Muscle layer of duodenum (tissue), 2 donors: ENCODE measurements at regions not wholly inside any gene's neighbourhood (a gene's known extent, or its start where the extent isn't known, plus 50 kb on each side); places are given as distances from the start of the nearest gene placed in this dataset.

ENCODE experiments used
- H3K27ac ChIP-seq: one replicate; pipeline ENCODE4 v1.7.0; 2013; ENCODE audit warnings: mild to moderate bottlenecking, low read length
- H3K27me3 ChIP-seq: one replicate; pipeline ENCODE4 v1.7.0; 2013; ENCODE audit warnings: low read depth, mild to moderate bottlenecking, control low read depth, low read length
- H3K36me3 ChIP-seq, 2 donors: one replicate each; pipeline ENCODE4 v1.7.0; 2013; ENCODE audit warnings: low read length in 2 of 2, control low read depth in 1 of 2, mild to moderate bottlenecking in 1 of 2; ENCODE audit not compliant: insufficient read depth in 2 of 2, control insufficient read depth in 1 of 2
- H3K4me1 ChIP-seq, 2 donors: one replicate each; pipeline ENCODE4 v1.7.0; 2013; ENCODE audit warnings: low read length in 2 of 2, mild to moderate bottlenecking in 2 of 2, control low read depth in 1 of 2, moderate library complexity in 1 of 2; ENCODE audit not compliant: insufficient read depth in 2 of 2, control insufficient read depth in 1 of 2
- H3K4me3 ChIP-seq, 2 donors: one replicate each; pipeline ENCODE4 v1.7.0; 2013; ENCODE audit warnings: low read length in 2 of 2, low read depth in 1 of 2, mild to moderate bottlenecking in 1 of 2
- H3K9me3 ChIP-seq, 2 donors: one replicate each; pipeline ENCODE4 v1.7.0; 2013; ENCODE audit warnings: low read length in 2 of 2, control low read depth in 1 of 2, mild to moderate bottlenecking in 1 of 2; ENCODE audit not compliant: control insufficient read depth in 1 of 2
- donor health status: healthy.

DNA sequence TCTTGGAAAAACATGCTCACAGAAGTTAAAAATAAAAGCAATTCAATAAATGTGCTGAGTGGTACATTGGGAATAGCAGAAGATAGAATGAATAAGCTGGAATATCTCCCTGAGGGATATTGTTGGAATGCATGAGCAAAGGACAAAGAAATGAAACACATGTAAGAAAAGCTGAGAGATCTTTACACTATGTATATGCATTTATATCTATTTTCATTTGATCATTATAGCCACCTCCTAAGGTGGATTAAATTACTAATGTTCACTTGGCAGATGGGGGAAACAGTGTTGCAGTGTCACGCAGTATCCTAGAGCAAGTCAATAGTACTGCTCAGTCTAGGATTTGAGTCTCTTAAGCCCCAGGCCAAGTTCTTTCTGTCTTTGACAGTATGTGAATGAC, 542.0 kb upstream of the MARCKS start:
- Histone ChIP-seq H3K9me3 (no peaks in the 10 kb centered on the region), H3K36me3 (no peaks in the 10 kb centered on the region), H3K27me3 (no peaks in the 10 kb centered on the region), H3K4me3 (no peak overlapping the region), H3K4me1 (no peaks in the 10 kb centered on the region), H3K27ac (no peak overlapping the region)

- Histone ChIP-seq H3K27me3 (no peaks in the 10 kb centered on the region), H3K9me3 (no peaks in the 10 kb centered on the region), H3K27ac (no peak overlapping the region), H3K4me1 (no peaks in the 10 kb centered on the region), H3K36me3 (no peaks in the 10 kb centered on the region), H3K4me3 (no peak overlapping the region)
These were observed 541.3 kb upstream of the MARCKS start for GRCh38 chr6:113315879-113316278.

- H3K4me1 ChIP-seq = no peaks in the 10 kb centered on the region
- no peak overlapping the region for H3K27ac ChIP-seq
- H3K27me3 ChIP-seq = no peaks in the 10 kb centered on the region
- H3K36me3 ChIP-seq = no peaks in the 10 kb centered on the region
- no peak overlapping the region for H3K4me3 ChIP-seq
- no peaks in the 10 kb centered on the region for H3K9me3 ChIP-seq
These were observed 539.7 kb upstream of the MARCKS start for GRCh38 chr6:113317442-113317841.

DNA sequence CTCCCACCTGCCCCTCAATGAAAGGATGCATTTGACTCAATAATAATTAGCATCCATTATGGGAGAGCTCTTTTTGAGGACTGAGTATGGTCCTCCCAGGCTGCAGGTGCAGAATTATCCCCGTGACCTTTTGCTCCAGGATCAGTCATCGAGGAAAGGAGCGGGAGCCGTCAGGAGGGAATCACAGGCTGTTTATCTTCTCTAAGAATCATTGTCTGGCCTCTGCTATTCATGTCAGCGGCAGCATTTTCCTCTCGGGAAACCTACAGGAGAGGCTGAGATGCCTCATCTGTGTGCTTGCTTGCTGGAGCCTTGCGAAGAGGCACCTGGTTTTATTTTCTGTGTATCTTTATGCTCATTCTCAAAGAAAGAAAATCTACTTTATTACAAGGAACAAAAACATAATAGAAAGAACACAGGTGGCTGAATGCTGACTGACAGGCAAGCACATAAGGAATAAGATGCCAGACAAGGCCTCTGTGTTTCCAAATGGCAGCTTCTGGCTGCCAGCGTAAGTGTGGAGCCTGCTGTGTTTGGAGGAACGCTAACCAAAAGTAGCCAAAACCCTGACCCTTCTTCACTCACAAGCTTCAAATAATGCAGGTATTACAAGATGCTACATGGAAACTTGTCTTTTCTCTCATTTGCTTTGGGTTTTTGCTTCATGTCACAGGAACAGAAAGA, 539.1 kb upstream of the MARCKS start:
- Histone ChIP-seq H3K27ac (no peak overlapping the region), H3K4me3 (no peak overlapping the region), H3K9me3 (no peaks in the 10 kb centered on the region), H3K36me3 (no peaks in the 10 kb centered on the region), H3K27me3 (no peaks in the 10 kb centered on the region), H3K4me1 (no peaks in the 10 kb centered on the region)

- Histone ChIP-seq H3K9me3 (no peaks in the 10 kb centered on the region), H3K27ac (no peak overlapping the region), H3K36me3 (no peaks in the 10 kb centered on the region), H3K4me3 (no peak overlapping the region), H3K27me3 (no peaks in the 10 kb centered on the region), H3K4me1 (no peaks in the 10 kb centered on the region)
These were observed 538.6 kb upstream of the MARCKS start for GRCh38 chr6:113318575-113318917.

DNA sequence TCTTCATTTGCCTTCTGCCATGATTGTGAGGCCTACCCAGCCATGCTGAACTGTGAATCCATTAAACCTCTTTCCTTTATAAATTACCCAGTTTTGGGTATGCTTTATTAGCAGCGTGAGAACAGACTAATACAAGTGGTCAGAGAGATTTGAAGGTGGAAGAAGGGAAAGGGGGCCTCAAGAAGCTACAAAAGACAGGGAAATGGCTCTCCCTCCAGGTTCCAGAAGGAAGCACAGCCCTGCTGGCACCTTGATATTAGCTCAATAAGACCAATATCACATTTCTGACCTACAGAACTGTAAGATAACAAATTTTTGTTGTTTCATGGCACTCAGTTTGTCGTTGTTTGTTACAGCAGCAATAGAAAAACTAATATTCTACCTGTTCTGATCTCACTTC, 536.5 kb upstream of the MARCKS start:
- no peak overlapping the region for H3K4me3 ChIP-seq
- H3K27ac ChIP-seq = no peak overlapping the region
- no peaks in the 10 kb centered on the region for H3K36me3 ChIP-seq
- no peaks in the 10 kb centered on the region for H3K4me1 ChIP-seq
- no peaks in the 10 kb centered on the region for H3K9me3 ChIP-seq
- no peaks in the 10 kb centered on the region for H3K27me3 ChIP-seq

- Histone ChIP-seq H3K4me1 (no peaks in the 10 kb centered on the region), H3K27me3 (no peaks in the 10 kb centered on the region)
These were observed 530.4 kb upstream of the MARCKS start for GRCh38 chr6:113326781-113327180.

DNA sequence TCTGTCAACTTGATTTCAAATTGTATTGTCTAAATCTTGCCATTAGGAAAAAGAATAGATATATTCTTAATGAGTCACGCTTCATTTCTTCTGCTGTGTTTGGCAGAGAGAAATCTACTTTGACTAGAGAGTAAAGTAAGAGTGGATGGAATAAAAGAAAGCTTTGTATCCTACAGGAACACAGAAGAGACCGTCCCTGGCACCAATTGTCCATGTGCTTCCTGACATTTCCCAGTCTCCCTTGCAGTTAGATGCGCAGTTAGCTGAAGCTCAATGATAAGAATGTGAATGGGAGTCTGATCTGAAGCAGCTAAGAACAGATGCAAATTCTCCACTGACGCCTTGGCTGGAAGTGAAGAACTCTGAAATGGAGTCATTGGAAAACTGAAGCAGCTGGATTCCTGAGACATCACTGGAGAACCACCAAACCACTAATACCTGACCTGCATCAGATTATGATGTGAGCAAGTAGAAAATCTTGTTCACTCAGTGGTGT, 528.2 kb upstream of the MARCKS start:
- H3K27ac ChIP-seq = no peak overlapping the region
- H3K9me3 ChIP-seq = no peaks in the 10 kb centered on the region
- H3K4me3 ChIP-seq = no peak overlapping the region
- H3K27me3 ChIP-seq = no peaks in the 10 kb centered on the region
- H3K4me1 ChIP-seq = no peaks in the 10 kb centered on the region
- no peaks in the 10 kb centered on the region for H3K36me3 ChIP-seq

More at GRCh38 chr6:113326781-113327180, 530.4 kb upstream of the MARCKS start:
- Histone ChIP-seq H3K9me3 (no peaks in the 10 kb centered on the region), H3K27ac (no peak overlapping the region), H3K36me3 (no peaks in the 10 kb centered on the region), H3K4me3 (no peak overlapping the region)

- no peaks in the 10 kb centered on the region for H3K4me1 ChIP-seq
- no peaks in the 10 kb centered on the region for H3K27me3 ChIP-seq
- no peaks in the 10 kb centered on the region for H3K9me3 ChIP-seq
- no peak overlapping the region for H3K27ac ChIP-seq
- no peak overlapping the region for H3K4me3 ChIP-seq
- H3K36me3 ChIP-seq = no peaks in the 10 kb centered on the region
These were observed 527.1 kb upstream of the MARCKS start for GRCh38 chr6:113329942-113330635.

DNA sequence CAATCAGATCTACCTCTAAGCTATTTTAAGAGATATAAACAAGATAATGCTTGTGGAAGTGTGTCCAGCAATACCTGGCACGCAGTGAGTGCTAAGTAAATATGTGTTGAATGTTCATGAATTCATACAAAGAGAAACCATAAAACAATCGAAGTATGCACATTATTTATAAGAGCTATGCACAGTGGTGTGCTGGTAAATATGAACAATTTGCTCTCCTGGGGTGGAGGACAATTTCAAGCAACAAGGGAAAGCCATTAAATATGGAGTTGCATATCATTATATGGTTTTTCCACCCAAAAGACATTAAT, 526.6 kb upstream of the MARCKS start:
- no peaks in the 10 kb centered on the region for H3K27me3 ChIP-seq
- no peaks in the 10 kb centered on the region for H3K4me1 ChIP-seq
- no peak overlapping the region for H3K27ac ChIP-seq
- H3K36me3 ChIP-seq = no peaks in the 10 kb centered on the region
- no peaks in the 10 kb centered on the region for H3K9me3 ChIP-seq
- no peak overlapping the region for H3K4me3 ChIP-seq

DNA sequence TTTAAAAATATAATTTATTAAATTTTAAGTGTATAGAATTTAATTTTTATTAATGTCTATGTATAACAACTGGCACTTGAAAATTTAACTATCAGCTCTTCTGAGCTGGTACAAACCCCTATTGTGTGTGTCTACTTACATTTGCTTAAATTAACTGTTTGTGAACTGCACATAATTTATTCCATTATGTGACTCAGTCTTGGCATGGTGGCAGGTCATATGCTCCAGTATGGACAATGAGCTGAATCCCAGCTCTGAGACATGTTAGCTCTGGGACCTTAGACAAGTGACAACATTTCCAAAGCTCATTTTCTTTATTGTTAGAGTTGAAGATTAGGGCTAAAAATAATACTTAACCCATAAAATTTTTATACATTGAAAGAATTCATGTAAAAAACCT, 526.1 kb upstream of the MARCKS start:
- Histone ChIP-seq H3K4me1 (no peaks in the 10 kb centered on the region), H3K36me3 (no peaks in the 10 kb centered on the region), H3K27ac (no peak overlapping the region), H3K27me3 (no peaks in the 10 kb centered on the region), H3K4me3 (no peak overlapping the region), H3K9me3 (no peaks in the 10 kb centered on the region)

DNA sequence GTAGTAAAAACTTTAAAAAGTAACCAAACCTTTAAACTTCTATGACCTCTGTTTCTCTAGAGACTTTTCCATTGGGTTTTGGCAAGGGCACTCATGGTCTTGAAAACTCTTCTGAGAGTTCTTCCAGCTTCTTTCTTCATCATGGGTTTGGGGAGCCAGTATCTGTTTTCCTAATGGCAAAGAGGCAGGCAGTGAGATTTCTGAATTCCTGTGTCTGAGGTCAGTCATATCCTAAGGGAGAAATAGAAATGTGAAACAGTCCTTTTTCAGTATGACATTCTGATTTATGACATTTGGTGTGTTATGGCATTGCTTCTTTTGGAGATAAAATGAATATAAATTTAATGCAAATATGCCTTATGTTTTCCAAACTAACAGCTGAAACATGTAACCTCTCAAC, 518.5 kb upstream of the MARCKS start:
- no peaks in the 10 kb centered on the region for H3K27me3 ChIP-seq
- no peak overlapping the region for H3K27ac ChIP-seq
- no peaks in the 10 kb centered on the region for H3K4me1 ChIP-seq
- H3K4me3 ChIP-seq = no peak overlapping the region
- no peaks in the 10 kb centered on the region for H3K36me3 ChIP-seq
- no peaks in the 10 kb centered on the region for H3K9me3 ChIP-seq
